HCT116 (cell line): ENCODE measurements at regions not wholly inside any gene's neighbourhood (a gene's known extent, or its start where the extent isn't known, plus 50 kb on each side); places are given as distances from the start of the nearest gene placed in this dataset.

Source experiments
- EGR1 ChIP-seq: IDR thresholded peaks from 2 replicates; pipeline ENCODE4 v1.6.1; 2012; ENCODE audit warnings: low read depth
- ELF1 ChIP-seq: IDR thresholded peaks from 2 replicates; pipeline ENCODE4 v1.6.1; 2012; ENCODE audit warnings: low read depth, borderline replicate concordance
- EZH2 ChIP-seq: fragments of 200-600 bp; sonication (generic); IDR thresholded peaks from 2 replicates; pipeline ENCODE4 v1.6.1; 2017; ENCODE audit warnings: antibody characterized with exemption, mixed run types
- POLR2A ChIP-seq: IDR thresholded peaks from 2 replicates; pipeline ENCODE4 v1.7.0; 2011; ENCODE audit warnings: borderline replicate concordance; ENCODE audit not compliant: insufficient read depth, insufficient read length; ENCODE audit errors: extremely low read depth
- POLR2AphosphoS5 ChIP-seq: IDR thresholded peaks from 2 replicates; pipeline ENCODE4 v1.6.1; 2011; ENCODE audit warnings: mild to moderate bottlenecking, low read depth, low read length, moderate library complexity
- RAD21 ChIP-seq: IDR thresholded peaks from 2 replicates; pipeline ENCODE4 v1.6.1; 2012; ENCODE audit warnings: low read depth, mild to moderate bottlenecking
- SIN3A ChIP-seq: IDR thresholded peaks from 2 replicates; pipeline ENCODE4 v1.6.1; 2012; ENCODE audit warnings: low read depth
- SP1 ChIP-seq: IDR thresholded peaks from 2 replicates; pipeline ENCODE4 v1.6.1; 2012; ENCODE audit warnings: low read depth
- SRF ChIP-seq: IDR thresholded peaks from 2 replicates; pipeline ENCODE4 v1.6.1; 2012; ENCODE audit warnings: low read depth
- YY1 ChIP-seq: IDR thresholded peaks from 2 replicates; pipeline ENCODE4 v1.6.1; 2011; ENCODE audit warnings: low read length, low read depth, moderate library complexity, mild to moderate bottlenecking; ENCODE audit not compliant: insufficient replicate concordance; ENCODE audit errors: extremely low read depth
- ZFX ChIP-seq: fragments of 450-650 bp; IDR thresholded peaks from 2 replicates; pipeline ENCODE4 v1.6.1; 2017
- TF ChIP-seq, protein P1 (sequence below), 3 experiments: fragments of 200-600 bp in 1 of 3; sonication (generic) in 1 of 3; IDR thresholded peaks in 2 of 3; conservative IDR thresholded peaks in 1 of 3; 2 replicates each; pipeline ENCODE4 v1.5.1; 2012 to 2017; ENCODE audit warnings: low read depth in 2 of 3, low read length in 2 of 3, antibody characterized with exemption in 1 of 3, borderline replicate concordance in 1 of 3, control low read depth in 1 of 3, mild to moderate bottlenecking in 1 of 3, mixed read lengths in 1 of 3, mixed run types in 1 of 3, moderate library complexity in 1 of 3; ENCODE audit not compliant: insufficient read depth in 1 of 3
- TF ChIP-seq, protein P2 (sequence below): IDR thresholded peaks from 2 replicates; pipeline ENCODE4 v1.6.1; 2012; ENCODE audit warnings: low read depth
- TF ChIP-seq, protein P3 (sequence below): IDR thresholded peaks from 2 replicates; pipeline ENCODE4 v1.6.1; 2012

DNA sequence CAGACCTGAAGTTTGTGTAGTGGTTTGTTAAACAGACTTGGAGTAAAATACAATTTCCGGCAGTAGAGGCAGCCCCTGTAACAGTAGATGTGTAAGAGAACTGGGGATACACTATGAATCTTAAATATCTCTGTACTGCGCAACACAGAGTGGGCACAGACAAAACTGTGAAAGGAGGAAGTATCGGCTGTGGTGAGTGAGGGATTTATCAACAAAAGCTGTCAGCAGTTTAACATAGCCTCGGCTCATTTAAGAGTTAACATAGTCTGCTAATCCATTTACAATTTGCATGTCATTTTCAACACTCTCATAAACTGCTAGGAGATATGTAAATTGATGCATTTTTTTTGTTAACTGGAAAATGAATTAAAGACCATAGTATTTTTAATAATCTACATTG, 225.2 kb downstream of the ZWINT start:
- TF ChIP-seq YY1, result no peak
- TF ChIP-seq, protein P1, sequence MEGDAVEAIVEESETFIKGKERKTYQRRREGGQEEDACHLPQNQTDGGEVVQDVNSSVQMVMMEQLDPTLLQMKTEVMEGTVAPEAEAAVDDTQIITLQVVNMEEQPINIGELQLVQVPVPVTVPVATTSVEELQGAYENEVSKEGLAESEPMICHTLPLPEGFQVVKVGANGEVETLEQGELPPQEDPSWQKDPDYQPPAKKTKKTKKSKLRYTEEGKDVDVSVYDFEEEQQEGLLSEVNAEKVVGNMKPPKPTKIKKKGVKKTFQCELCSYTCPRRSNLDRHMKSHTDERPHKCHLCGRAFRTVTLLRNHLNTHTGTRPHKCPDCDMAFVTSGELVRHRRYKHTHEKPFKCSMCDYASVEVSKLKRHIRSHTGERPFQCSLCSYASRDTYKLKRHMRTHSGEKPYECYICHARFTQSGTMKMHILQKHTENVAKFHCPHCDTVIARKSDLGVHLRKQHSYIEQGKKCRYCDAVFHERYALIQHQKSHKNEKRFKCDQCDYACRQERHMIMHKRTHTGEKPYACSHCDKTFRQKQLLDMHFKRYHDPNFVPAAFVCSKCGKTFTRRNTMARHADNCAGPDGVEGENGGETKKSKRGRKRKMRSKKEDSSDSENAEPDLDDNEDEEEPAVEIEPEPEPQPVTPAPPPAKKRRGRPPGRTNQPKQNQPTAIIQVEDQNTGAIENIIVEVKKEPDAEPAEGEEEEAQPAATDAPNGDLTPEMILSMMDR (IDR thresholded peaks at IDR 0.05 in 2 of 3, conservative IDR thresholded peaks at IDR 0.05 in 1 of 3; ENCODE audit: borderline replicate concordance in 1 of 3, insufficient read depth in 1 of 3, low read depth in 2 of 3, low read length in 2 of 3), result no peak
- TF ChIP-seq, protein P2, sequence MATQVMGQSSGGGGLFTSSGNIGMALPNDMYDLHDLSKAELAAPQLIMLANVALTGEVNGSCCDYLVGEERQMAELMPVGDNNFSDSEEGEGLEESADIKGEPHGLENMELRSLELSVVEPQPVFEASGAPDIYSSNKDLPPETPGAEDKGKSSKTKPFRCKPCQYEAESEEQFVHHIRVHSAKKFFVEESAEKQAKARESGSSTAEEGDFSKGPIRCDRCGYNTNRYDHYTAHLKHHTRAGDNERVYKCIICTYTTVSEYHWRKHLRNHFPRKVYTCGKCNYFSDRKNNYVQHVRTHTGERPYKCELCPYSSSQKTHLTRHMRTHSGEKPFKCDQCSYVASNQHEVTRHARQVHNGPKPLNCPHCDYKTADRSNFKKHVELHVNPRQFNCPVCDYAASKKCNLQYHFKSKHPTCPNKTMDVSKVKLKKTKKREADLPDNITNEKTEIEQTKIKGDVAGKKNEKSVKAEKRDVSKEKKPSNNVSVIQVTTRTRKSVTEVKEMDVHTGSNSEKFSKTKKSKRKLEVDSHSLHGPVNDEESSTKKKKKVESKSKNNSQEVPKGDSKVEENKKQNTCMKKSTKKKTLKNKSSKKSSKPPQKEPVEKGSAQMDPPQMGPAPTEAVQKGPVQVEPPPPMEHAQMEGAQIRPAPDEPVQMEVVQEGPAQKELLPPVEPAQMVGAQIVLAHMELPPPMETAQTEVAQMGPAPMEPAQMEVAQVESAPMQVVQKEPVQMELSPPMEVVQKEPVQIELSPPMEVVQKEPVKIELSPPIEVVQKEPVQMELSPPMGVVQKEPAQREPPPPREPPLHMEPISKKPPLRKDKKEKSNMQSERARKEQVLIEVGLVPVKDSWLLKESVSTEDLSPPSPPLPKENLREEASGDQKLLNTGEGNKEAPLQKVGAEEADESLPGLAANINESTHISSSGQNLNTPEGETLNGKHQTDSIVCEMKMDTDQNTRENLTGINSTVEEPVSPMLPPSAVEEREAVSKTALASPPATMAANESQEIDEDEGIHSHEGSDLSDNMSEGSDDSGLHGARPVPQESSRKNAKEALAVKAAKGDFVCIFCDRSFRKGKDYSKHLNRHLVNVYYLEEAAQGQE, result no peak
- TF ChIP-seq ELF1, result no peak
- no peak for TF ChIP-seq EZH2
- TF ChIP-seq RAD21, result no peak
- no peak for TF ChIP-seq POLR2AphosphoS5
- no peak for TF ChIP-seq ZFX
- TF ChIP-seq SP1, result no peak
- TF ChIP-seq POLR2A, result no peak
- no peak for TF ChIP-seq SRF
- no peak for TF ChIP-seq EGR1
- TF ChIP-seq, protein P3, sequence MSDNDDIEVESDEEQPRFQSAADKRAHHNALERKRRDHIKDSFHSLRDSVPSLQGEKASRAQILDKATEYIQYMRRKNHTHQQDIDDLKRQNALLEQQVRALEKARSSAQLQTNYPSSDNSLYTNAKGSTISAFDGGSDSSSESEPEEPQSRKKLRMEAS, result no peak
- TF ChIP-seq SIN3A, result no peak
